GM12865 (cell line): ENCODE measurements at regions not wholly inside any gene's neighbourhood (a gene's known extent, or its start where the extent isn't known, plus 50 kb on each side); places are given as distances from the start of the nearest gene placed in this dataset.

Experiments
- DNase-seq: peaks from one replicate; pipeline ENCODE4 v3.0.0; 2010; ENCODE audit warnings: low read depth
- H3K4me3 ChIP-seq: 2 replicates; pipeline ENCODE4 v1.5.1; 2011; ENCODE audit warnings: mild to moderate bottlenecking, low read depth, low read length, control low read depth
- CTCF ChIP-seq: IDR thresholded peaks from 2 replicates; pipeline ENCODE4 v1.5.1; 2011; ENCODE audit warnings: low read length, control low read depth, low read depth, inconsistent platforms; ENCODE audit not compliant: insufficient read depth; ENCODE audit errors: missing control alignments

- H3K4me3 ChIP-seq: no peak overlapping the region
- no peak for TF ChIP-seq CTCF
- no peak for DNase-seq
Observed at GRCh38 chr4:31069151-31069550, 349.0 kb downstream of the PCDH7 start.

- no peak overlapping the region for H3K4me3 ChIP-seq
- no peak for DNase-seq
- TF ChIP-seq CTCF: no peak
Observed at GRCh38 chr4:31071508-31072486, 351.6 kb downstream of the PCDH7 start.

- no peak overlapping the region for H3K4me3 ChIP-seq
- DNase-seq: no peak
Observed at GRCh38 chr4:31075969-31076368, 355.8 kb downstream of the PCDH7 start.

GRCh38 chr4:31078661-31079060 lies 358.5 kb downstream of the PCDH7 start:
- DNase-seq: no peak
- no peak for TF ChIP-seq CTCF
- H3K4me3 ChIP-seq: no peak overlapping the region

More at GRCh38 chr4:31075969-31076368, 355.8 kb downstream of the PCDH7 start:
- TF ChIP-seq CTCF: no peak

GRCh38 chr4:31080887-31081286 lies 360.7 kb downstream of the PCDH7 start:
- no peak for TF ChIP-seq CTCF
- no peak overlapping the region for H3K4me3 ChIP-seq
- no peak for DNase-seq

- no peak for DNase-seq
- TF ChIP-seq CTCF: no peak
- no peak overlapping the region for H3K4me3 ChIP-seq
Observed at GRCh38 chr4:31081366-31081765, 361.2 kb downstream of the PCDH7 start.
